ENCODE measurements at regions not wholly inside any gene's neighbourhood (a gene's known extent, or its start where the extent isn't known, plus 50 kb on each side); places are given as distances from the start of the nearest gene placed in this dataset.

DNA sequence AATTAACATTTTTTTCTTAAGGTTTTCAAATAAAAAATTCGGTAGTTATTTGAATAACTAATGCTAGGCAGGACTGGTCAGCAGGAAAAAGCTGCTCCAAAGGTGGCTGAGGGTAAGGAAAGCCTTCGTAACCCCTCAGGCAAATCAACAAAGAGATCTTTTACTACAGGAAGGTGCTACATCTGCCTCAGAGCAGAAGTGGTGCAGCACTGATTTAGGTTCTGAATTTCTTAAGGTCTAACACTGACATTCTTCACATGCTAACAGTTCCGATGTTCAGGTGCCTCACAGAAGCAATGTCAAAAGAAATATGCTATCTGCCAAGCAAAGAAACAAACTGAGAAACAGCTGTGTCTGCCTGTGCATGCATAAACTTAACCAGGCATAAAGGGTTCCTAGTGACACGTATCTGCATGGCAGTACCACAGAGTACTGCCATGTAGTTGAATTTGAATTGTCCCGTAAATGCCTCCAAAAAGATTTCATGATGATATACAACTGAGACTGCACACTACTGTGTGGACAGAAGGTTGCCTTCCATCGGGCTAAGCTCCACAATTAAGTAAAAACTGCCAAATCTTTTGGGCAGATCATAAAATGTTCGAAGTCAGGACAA, 275.0 kb upstream of the NSMCE3 start:
- ATAC-seq (no peak), DNase-seq (no peak)
- TF ChIP-seq POLR2A (IDR thresholded peaks at IDR 0.05), result no peak
- TF ChIP-seq, protein P1, sequence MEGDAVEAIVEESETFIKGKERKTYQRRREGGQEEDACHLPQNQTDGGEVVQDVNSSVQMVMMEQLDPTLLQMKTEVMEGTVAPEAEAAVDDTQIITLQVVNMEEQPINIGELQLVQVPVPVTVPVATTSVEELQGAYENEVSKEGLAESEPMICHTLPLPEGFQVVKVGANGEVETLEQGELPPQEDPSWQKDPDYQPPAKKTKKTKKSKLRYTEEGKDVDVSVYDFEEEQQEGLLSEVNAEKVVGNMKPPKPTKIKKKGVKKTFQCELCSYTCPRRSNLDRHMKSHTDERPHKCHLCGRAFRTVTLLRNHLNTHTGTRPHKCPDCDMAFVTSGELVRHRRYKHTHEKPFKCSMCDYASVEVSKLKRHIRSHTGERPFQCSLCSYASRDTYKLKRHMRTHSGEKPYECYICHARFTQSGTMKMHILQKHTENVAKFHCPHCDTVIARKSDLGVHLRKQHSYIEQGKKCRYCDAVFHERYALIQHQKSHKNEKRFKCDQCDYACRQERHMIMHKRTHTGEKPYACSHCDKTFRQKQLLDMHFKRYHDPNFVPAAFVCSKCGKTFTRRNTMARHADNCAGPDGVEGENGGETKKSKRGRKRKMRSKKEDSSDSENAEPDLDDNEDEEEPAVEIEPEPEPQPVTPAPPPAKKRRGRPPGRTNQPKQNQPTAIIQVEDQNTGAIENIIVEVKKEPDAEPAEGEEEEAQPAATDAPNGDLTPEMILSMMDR (IDR thresholded peaks at IDR 0.05 in 4 of 5, conservative IDR thresholded peaks at IDR 0.05 in 1 of 5), result no peak
- Histone ChIP-seq H3K27ac (no peak overlapping the region), H3K9me3 (no peaks in the 10 kb centered on the region), H3K4me1 (no peaks in the 10 kb centered on the region), H3K36me3 (no peaks in the 10 kb centered on the region), H3K4me3 (no peak overlapping the region), H3K27me3 (no peaks in the 10 kb centered on the region)
- in situ Hi-C loops (cut with MboI; ENCODE audit: low sequenced_read_pairs in 4 of 4), result no loop called here
- intact Hi-C loops (cut with DNase I; ENCODE audit: low total_unique reads), result no loop called here

DNA sequence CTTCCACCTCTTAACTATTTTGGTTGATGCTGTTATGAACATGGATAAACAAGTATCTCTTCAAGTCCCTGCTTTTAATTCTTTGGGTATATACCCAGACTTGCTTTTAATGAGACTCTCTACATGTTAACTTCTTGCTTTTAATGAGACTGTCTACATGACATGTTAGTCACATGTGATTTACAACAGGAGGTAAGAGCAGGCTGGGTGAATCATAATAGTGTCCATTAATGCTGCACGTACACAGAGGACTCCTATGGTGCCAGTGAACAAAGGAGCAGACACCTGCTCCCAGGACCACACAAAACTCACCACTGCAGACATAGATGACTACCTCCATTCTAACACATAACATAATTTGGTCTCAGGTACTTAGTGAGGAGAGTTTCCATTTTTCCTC, 273.4 kb upstream of the NSMCE3 start:
- intact Hi-C loops (cut with DNase I; ENCODE audit: low total_unique reads), result no loop called here
- DNase-seq, result no peak
- H3K27ac ChIP-seq, result no peak overlapping the region
- in situ Hi-C loops (cut with MboI; ENCODE audit: low sequenced_read_pairs in 4 of 4), result no loop called here
- no peaks in the 10 kb centered on the region for H3K9me3 ChIP-seq
- no peak for ATAC-seq
- TF ChIP-seq, protein P1 (IDR thresholded peaks at IDR 0.05 in 4 of 5, conservative IDR thresholded peaks at IDR 0.05 in 1 of 5), result no peak
- no peak for TF ChIP-seq POLR2A (IDR thresholded peaks at IDR 0.05)
- H3K36me3 ChIP-seq, result no peaks in the 10 kb centered on the region
- no peaks in the 10 kb centered on the region for H3K27me3 ChIP-seq
- no peak overlapping the region for H3K4me3 ChIP-seq
- no peaks in the 10 kb centered on the region for H3K4me1 ChIP-seq

DNA sequence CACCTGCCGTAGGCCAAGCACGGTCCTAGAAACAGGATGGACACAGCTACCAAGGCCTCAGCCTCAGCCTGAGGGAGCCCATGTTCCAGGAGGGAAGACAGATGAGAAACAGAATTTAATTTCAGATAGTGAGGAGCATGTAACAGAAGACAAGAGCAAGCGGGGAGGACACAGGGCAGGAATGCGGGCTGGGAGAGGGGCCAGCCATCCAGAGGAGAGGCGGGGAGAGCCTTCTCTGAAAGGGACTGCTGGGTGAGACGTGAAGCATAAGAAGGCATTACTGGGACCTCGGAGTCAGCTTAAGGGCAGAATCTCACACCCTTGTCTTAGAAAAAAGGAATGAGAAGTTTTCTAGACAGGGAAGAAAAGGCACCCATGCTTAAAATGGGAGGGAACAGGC, 271.7 kb upstream of the NSMCE3 start:
- no peak for DNase-seq
- H3K36me3 ChIP-seq, result no peaks in the 10 kb centered on the region
- no peak for ATAC-seq
- no peaks in the 10 kb centered on the region for H3K9me3 ChIP-seq
- in situ Hi-C loops (cut with MboI; ENCODE audit: low sequenced_read_pairs in 4 of 4), result no loop called here
- TF ChIP-seq, protein P1 (IDR thresholded peaks at IDR 0.05 in 4 of 5, conservative IDR thresholded peaks at IDR 0.05 in 1 of 5), result no peak
- no peak for TF ChIP-seq POLR2A (IDR thresholded peaks at IDR 0.05)
- H3K27ac ChIP-seq, result no peak overlapping the region
- H3K4me3 ChIP-seq, result no peak overlapping the region
- H3K27me3 ChIP-seq, result no peaks in the 10 kb centered on the region
- intact Hi-C loops (cut with DNase I; ENCODE audit: low total_unique reads), result no loop called here
- no peaks in the 10 kb centered on the region for H3K4me1 ChIP-seq

DNA sequence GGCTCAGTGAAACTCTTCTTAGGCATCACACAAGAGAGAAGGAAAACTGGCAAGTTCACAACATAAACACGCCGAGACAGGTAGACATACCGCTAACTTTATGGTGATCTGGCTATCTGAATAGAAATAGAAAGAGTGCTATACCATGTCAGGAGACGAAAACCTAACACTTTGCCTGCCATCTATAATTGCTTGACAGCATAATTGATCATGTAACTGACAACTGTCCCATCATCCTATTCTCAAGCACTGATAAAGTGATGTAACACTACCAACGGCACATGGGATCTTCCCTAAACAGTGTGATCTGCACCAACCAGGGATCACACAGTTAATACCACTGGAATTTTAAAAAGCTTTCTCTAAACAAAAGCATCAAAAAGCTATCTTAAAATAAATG, 270.9 kb upstream of the NSMCE3 start:
- no peak overlapping the region for H3K4me3 ChIP-seq
- no peaks in the 10 kb centered on the region for H3K27me3 ChIP-seq
- no peak for DNase-seq
- H3K4me1 ChIP-seq, result no peaks in the 10 kb centered on the region
- intact Hi-C loops (cut with DNase I; ENCODE audit: low total_unique reads) (no loop called here), in situ Hi-C loops (cut with MboI; ENCODE audit: low sequenced_read_pairs in 4 of 4) (no loop called here)
- H3K9me3 ChIP-seq, result no peaks in the 10 kb centered on the region
- no peaks in the 10 kb centered on the region for H3K36me3 ChIP-seq
- no peak for TF ChIP-seq POLR2A (IDR thresholded peaks at IDR 0.05)
- TF ChIP-seq, protein P1 (IDR thresholded peaks at IDR 0.05 in 4 of 5, conservative IDR thresholded peaks at IDR 0.05 in 1 of 5), result no peak
- ATAC-seq, result no peak
- H3K27ac ChIP-seq, result no peak overlapping the region

DNA sequence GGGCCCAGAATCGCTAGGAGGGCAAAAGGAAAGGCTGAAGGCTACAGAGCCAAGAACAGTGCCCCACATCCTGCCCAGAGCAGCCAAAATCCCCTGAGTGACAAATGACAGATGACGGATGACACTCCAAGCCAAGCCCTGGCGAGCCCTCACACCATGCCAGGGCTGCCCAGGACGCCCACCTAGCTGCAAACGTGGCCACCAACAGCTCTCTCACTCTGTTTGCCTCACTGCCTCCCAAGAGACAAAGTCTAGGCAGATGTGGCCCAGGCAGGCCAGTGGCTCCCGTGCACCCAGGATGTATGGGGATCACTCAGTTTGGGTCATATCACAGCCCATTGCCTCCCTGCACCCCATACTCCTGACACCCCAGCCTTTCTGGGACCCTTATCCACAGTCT, 270.1 kb upstream of the NSMCE3 start:
- no peak overlapping the region for H3K4me3 ChIP-seq
- no peaks in the 10 kb centered on the region for H3K27me3 ChIP-seq
- no peaks in the 10 kb centered on the region for H3K36me3 ChIP-seq
- no peak overlapping the region for H3K27ac ChIP-seq
- TF ChIP-seq POLR2A (IDR thresholded peaks at IDR 0.05), result no peak
- TF ChIP-seq, protein P1 (IDR thresholded peaks at IDR 0.05 in 4 of 5, conservative IDR thresholded peaks at IDR 0.05 in 1 of 5), result no peak
- no peak for DNase-seq
- no peak for ATAC-seq
- H3K4me1 ChIP-seq, result no peaks in the 10 kb centered on the region
- no peaks in the 10 kb centered on the region for H3K9me3 ChIP-seq
- intact Hi-C loops (cut with DNase I; ENCODE audit: low total_unique reads), result no loop called here
- in situ Hi-C loops (cut with MboI; ENCODE audit: low sequenced_read_pairs in 4 of 4), result no loop called here
